Small intestine (tissue), 7 donors: ENCODE measurements at regions not wholly inside any gene's neighbourhood (a gene's known extent, or its start where the extent isn't known, plus 50 kb on each side); places are given as distances from the start of the nearest gene placed in this dataset.
"Not testable (repeated sequence)": the region's sequence is repeated elsewhere in the genome, so short reads cannot be mapped to it uniquely, and the experiment has no call there.

Source experiments
- DNase-seq, 2 donors: peaks; one replicate each; pipeline versions ENCODE4 v3.0.0 to v3.0.0-alpha.2; 2013
- FAIRE-seq: peaks from 2 replicates; lab custom pipeline; 2012; peaks lifted over from hg19 to GRCh38; lab: Jason Lieb, UNC
- H3K27ac ChIP-seq, 3 donors: one replicate each; pipeline ENCODE4 v1.5.1; 2013; ENCODE audit warnings: low read length in 2 of 3, mild to moderate bottlenecking in 2 of 3, control low read depth in 1 of 3, inconsistent platforms in 1 of 3, low read depth in 1 of 3, moderate library complexity in 1 of 3
- H3K27me3 ChIP-seq, 3 donors: one replicate each; pipeline ENCODE4 v1.6.1; 2013; ENCODE audit warnings: low read length in 3 of 3, inconsistent platforms in 1 of 3; ENCODE audit not compliant: control insufficient read depth in 3 of 3, insufficient read depth in 3 of 3
- H3K36me3 ChIP-seq, 3 donors: one replicate each; pipeline ENCODE4 v1.6.1; 2013; ENCODE audit warnings: low read length in 3 of 3, inconsistent platforms in 1 of 3, low read depth in 1 of 3, mild to moderate bottlenecking in 1 of 3, moderate library complexity in 1 of 3; ENCODE audit not compliant: control insufficient read depth in 3 of 3, insufficient read depth in 2 of 3
- H3K4me1 ChIP-seq, 3 donors: one replicate each; pipeline ENCODE4 v1.6.1; 2013; ENCODE audit warnings: low read length in 2 of 3, inconsistent platforms in 1 of 3, low read depth in 1 of 3, mild to moderate bottlenecking in 1 of 3, moderate library complexity in 1 of 3; ENCODE audit not compliant: control insufficient read depth in 3 of 3, insufficient read depth in 2 of 3
- H3K4me3 ChIP-seq, 3 donors: one replicate each; pipeline ENCODE4 v1.5.1; 2013; ENCODE audit warnings: low read length in 3 of 3, control low read depth in 1 of 3, inconsistent platforms in 1 of 3, low read depth in 1 of 3, mild to moderate bottlenecking in 1 of 3, moderate library complexity in 1 of 3
- H3K9me3 ChIP-seq, 2 donors: one replicate each; pipeline ENCODE4 v1.6.1; 2013; ENCODE audit warnings: low read depth in 1 of 2, low read length in 1 of 2; ENCODE audit not compliant: control insufficient read depth in 2 of 2, insufficient read depth in 1 of 2
- WGBS, 3 donors: extraction: QIAGEN DNeasy Blood & Tissue Kit; methylation state at CpG; one replicate each; pipeline ENCODE4 v1.1.7; 2013; 5-methylcytosine and 5-hydroxymethylcytosine counted together
- donor health status: healthy with polysubstance abuse.
- donor health status: control.
- donor health status: control.
- donor health status: Bipolar disorder and iron deficiency.
- donor health status: healthy.

DNA sequence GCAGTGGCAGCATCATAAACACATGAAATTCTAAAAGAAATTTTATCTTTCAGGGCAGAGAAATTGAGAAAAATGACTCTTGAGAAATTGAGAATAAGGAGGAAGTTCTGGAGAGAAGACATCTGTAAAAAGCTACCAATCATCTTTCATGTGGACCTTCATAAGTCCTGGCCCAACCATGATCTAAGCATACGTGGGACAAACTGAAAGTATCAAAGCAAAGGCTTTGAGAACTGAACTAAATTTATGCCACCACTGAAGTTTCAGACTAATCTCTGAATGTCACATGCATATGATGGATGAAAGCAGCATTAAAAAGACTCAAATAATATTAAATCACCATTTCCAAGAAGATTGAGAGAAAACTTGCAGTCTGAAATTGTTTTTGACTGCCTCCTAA, 1502.8 kb upstream of the LRRTM3 start:
- Histone ChIP-seq H3K27me3 (no peaks in the 10 kb centered on the region), H3K9me3 (no peaks in the 10 kb centered on the region), H3K4me3 (no peak overlapping the region), H3K36me3 (no peaks in the 10 kb centered on the region), H3K27ac (no peak overlapping the region), H3K4me1 (no peaks in the 10 kb centered on the region)
- FAIRE-seq (no peak), DNase-seq (no peak)
- WGBS, 3 donors = 46 to 78% (median 56%) methylated on average over 1 of the region's 1 CpG

- H3K4me1 ChIP-seq, FAIRE-seq, DNase-seq, H3K27ac ChIP-seq, H3K4me3 ChIP-seq, H3K9me3 ChIP-seq, H3K36me3 ChIP-seq, H3K27me3 ChIP-seq: not testable (repeated sequence)
- 96 to 97% (median 96%) methylated on average over 25 to 30 of the region's 30 CpGs for WGBS, 3 donors
Observed at GRCh38 chr10:65429381-65429780, 1496.5 kb upstream of the LRRTM3 start.

DNA sequence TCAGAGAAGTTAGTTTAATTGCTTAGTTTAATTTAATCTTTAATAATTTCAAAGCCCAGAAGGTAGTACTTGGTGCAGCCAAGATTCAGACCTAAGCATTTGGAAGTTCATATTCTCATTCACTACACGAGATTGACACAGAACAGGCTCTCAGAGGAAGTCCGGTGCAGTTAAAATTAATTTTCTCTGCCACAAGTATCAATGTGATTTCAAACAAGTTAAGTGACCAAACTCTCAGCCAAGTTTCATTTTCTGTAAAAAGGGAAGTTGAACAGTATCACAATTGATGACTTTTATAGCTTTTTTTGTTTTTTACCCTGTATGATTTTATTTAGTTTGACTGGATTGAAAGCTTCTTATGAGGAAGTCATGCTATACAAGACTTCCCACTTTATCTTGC, 1494.9 kb upstream of the LRRTM3 start:
- H3K36me3 ChIP-seq = no peaks in the 10 kb centered on the region
- FAIRE-seq = no peak
- no peaks in the 10 kb centered on the region for H3K4me1 ChIP-seq
- peaks cover 0 to 2% of the 10 kb centered on the region in 2 donors for H3K9me3 ChIP-seq
- no peak for DNase-seq
- no peaks in the 10 kb centered on the region for H3K27me3 ChIP-seq
- H3K4me3 ChIP-seq = no peak overlapping the region
- 38 to 54% (median 39%) methylated on average over 2 of the region's 2 CpGs for WGBS, 3 donors
- no peak overlapping the region for H3K27ac ChIP-seq

DNA sequence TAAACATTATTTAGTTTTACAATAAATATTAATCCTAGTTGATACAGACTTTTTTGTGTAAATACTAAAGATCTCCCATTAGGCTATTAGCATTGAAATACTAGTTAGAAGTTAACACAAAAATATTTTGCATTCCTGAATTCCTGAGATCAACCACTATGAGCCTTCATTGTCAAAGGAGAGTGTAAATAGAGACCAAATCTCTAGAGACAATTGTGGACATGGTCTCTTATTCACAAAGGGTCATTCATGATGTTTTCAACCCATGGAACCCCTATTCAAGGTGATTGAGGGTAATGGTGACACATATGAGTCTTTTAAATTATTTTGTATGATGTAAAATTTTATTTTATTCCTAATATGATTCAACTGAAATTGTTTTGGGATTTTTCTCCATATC, 1454.8 kb upstream of the LRRTM3 start:
- H3K4me3 ChIP-seq = no peak overlapping the region
- DNase-seq (no peak), FAIRE-seq (no peak)
- H3K9me3 ChIP-seq = no peaks in the 10 kb centered on the region
- H3K27ac ChIP-seq = no peak overlapping the region
- H3K4me1 ChIP-seq = no peaks in the 10 kb centered on the region
- H3K36me3 ChIP-seq = no peaks in the 10 kb centered on the region
- H3K27me3 ChIP-seq = no peaks in the 10 kb centered on the region

GRCh38 chr10:65482848-65483247, 1443.0 kb upstream of the LRRTM3 start:
- no peak overlapping the region for H3K27ac ChIP-seq
- H3K4me1 ChIP-seq = no peaks in the 10 kb centered on the region
- DNase-seq (no peak), FAIRE-seq (no peak)
- H3K36me3 ChIP-seq = no peaks in the 10 kb centered on the region
- H3K27me3 ChIP-seq = no peaks in the 10 kb centered on the region
- WGBS, 3 donors = 87 to 94% (median 92%) methylated on average over 2 of the region's 2 CpGs
- no peaks in the 10 kb centered on the region for H3K9me3 ChIP-seq
- H3K4me3 ChIP-seq = no peak overlapping the region

DNA sequence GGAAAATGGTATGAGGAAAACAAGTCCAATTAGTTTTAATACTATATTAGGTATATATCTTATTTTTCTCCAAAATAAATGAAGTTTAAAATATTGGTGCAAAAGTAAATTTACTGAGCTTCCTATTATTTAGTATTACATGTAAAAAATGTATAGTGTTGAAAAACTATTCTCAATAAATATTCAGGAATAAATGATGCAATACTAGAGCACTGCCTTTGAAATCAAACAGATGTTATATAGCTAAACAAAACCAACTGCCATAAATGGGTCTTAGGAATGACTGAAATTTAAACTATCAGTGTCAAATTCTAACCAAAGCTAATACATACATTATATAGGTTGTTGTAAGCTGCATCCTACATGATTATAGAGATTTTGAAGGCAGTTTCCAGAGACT, 1434.0 kb upstream of the LRRTM3 start:
- no peak for FAIRE-seq
- Histone ChIP-seq H3K4me3 (no peak overlapping the region), H3K27ac (no peak overlapping the region)

DNA sequence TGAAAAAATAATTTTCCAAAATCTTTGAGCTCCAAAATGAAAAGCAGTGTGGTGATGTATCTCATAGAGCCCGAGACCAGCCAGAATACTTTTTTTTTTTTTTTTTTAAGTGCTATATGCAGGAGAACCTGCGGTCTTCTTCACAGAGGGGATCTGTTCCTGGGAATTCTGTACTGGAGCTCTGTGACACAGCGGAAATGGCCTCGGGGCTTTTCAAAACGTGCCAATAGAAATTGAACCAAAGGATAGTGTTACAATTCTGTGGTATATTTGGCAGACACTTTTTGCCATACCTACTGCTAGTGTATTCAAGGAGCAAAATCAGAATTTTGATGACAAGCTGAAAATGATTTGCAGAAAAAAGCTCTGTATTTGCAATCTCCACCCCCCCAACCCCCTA, 1429.3 kb upstream of the LRRTM3 start:
- H3K4me1 ChIP-seq = no peaks in the 10 kb centered on the region
- H3K36me3 ChIP-seq = no peaks in the 10 kb centered on the region
- FAIRE-seq (no peak), DNase-seq (no peak)
- 73 to 82% (median 76%) methylated on average over 5 of the region's 5 CpGs for WGBS, 3 donors
- H3K9me3 ChIP-seq = no peaks in the 10 kb centered on the region
- no peak overlapping the region for H3K27ac ChIP-seq
- no peak overlapping the region for H3K4me3 ChIP-seq
- no peaks in the 10 kb centered on the region for H3K27me3 ChIP-seq

More for the DNA sequence above, 1434.0 kb upstream of the LRRTM3 start:
- no peaks in the 10 kb centered on the region for H3K36me3 ChIP-seq
- no peaks in the 10 kb centered on the region for H3K27me3 ChIP-seq
- no peaks in the 10 kb centered on the region for H3K4me1 ChIP-seq
- DNase-seq = no peak
- no peaks in the 10 kb centered on the region for H3K9me3 ChIP-seq

- no peak overlapping the region for H3K27ac ChIP-seq
- H3K4me1 ChIP-seq = no peaks in the 10 kb centered on the region
- DNase-seq = no peak
- no peaks in the 10 kb centered on the region for H3K27me3 ChIP-seq
- no peak for FAIRE-seq
- H3K4me3 ChIP-seq = no peak overlapping the region
- H3K9me3 ChIP-seq = no peaks in the 10 kb centered on the region
- H3K36me3 ChIP-seq = no peaks in the 10 kb centered on the region
Observed at GRCh38 chr10:65497837-65498236, 1428.0 kb upstream of the LRRTM3 start.

- Histone ChIP-seq H3K9me3 (no peaks in the 10 kb centered on the region), H3K4me1 (no peaks in the 10 kb centered on the region), H3K4me3 (no peak overlapping the region), H3K27me3 (no peaks in the 10 kb centered on the region), H3K27ac (no peak overlapping the region), H3K36me3 (no peaks in the 10 kb centered on the region)
- FAIRE-seq (no peak), DNase-seq (no peak)
- 76 to 83% (median 80%) methylated on average over 1 of the region's 1 CpG for WGBS, 3 donors
Observed at GRCh38 chr10:65500716-65501115, 1425.1 kb upstream of the LRRTM3 start.
